GM13977 (cell line): ENCODE measurements at regions not wholly inside any gene's neighbourhood (a gene's known extent, or its start where the extent isn't known, plus 50 kb on each side); places are given as distances from the start of the nearest gene placed in this dataset.
A peak's percentile ranks its signal among the peaks of the same experiment; 100 is the strongest.

Experiments used
- DNase-seq: peaks from one replicate; pipeline ENCODE4 v3.0.0; 2012; ENCODE audit warnings: low spot score
- in situ Hi-C: fragments of 300-500 bp; cut with MboI; formaldehyde crosslinking; loops from one replicate; pipeline ENCODE4 v1.12.0; 2022; ENCODE audit warnings: low sequenced_read_pairs, low pct_unique_long_range_greater_than_20kb, mixed read lengths, inconsistent platforms; ENCODE audit not compliant: unreplicated experiment
- TF ChIP-seq, protein P1 (sequence below): IDR thresholded peaks from 2 replicates; pipeline ENCODE4 v1.5.1; 2012; ENCODE audit warnings: mild to moderate bottlenecking, control low read depth; ENCODE audit not compliant: insufficient read depth; ENCODE audit errors: extremely low read depth, missing control alignments

DNA sequence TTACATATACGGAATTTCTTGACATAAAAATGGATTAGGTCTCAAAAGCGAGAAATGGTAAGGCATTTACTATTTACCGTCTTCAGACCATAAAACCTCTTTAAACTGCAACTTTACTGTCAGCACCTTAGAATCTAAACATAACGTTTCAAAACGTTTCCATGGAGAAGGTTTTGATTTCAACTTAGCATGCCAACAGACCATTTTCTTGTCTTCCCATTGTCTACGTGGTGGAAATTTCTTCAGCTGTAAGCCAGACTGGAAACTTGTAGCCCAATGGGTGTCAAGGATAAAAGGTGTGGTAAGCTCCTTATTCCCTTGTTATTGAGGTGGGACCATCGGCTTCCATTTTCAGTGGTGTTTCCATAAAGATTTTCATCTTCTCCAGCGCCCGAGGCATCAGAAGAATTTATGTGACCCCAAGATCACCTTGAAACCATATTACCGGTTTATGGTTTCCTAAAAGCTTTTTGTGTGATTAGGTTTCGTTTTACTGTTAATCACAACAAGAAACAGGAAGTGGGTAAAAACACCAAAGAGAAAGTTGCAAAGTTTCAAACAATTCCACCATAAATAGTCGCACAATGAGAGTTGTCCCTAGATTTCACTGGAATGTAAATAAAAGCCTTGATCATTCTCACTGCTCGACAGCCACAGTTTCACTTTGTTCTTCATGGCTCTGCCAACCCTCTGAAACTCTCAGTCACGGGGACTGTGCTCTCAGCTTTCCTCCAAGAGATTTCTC lies 63.0 kb upstream of the CD2AP start:
- TF ChIP-seq, protein P1, sequence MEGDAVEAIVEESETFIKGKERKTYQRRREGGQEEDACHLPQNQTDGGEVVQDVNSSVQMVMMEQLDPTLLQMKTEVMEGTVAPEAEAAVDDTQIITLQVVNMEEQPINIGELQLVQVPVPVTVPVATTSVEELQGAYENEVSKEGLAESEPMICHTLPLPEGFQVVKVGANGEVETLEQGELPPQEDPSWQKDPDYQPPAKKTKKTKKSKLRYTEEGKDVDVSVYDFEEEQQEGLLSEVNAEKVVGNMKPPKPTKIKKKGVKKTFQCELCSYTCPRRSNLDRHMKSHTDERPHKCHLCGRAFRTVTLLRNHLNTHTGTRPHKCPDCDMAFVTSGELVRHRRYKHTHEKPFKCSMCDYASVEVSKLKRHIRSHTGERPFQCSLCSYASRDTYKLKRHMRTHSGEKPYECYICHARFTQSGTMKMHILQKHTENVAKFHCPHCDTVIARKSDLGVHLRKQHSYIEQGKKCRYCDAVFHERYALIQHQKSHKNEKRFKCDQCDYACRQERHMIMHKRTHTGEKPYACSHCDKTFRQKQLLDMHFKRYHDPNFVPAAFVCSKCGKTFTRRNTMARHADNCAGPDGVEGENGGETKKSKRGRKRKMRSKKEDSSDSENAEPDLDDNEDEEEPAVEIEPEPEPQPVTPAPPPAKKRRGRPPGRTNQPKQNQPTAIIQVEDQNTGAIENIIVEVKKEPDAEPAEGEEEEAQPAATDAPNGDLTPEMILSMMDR, result no peak
- peak; percentile 36 for DNase-seq
- in situ Hi-C loops, result loop anchor here (25.0 kb wide), 2 partner anchors 198 to 323 kb away; no protein-coding TSS in a partner anchor

- in situ Hi-C loops, result loop anchor here (25.0 kb wide), 2 partner anchors 196 to 321 kb away; no protein-coding TSS in a partner anchor
- no peak for DNase-seq
- TF ChIP-seq, protein P1, result no peak
Observed at GRCh38 chr6:47416396-47417345, 60.9 kb upstream of the CD2AP start.

- in situ Hi-C loops, result loop anchor here (25.0 kb wide), 2 partner anchors 193 to 318 kb away; no protein-coding TSS in a partner anchor
- TF ChIP-seq, protein P1, result no peak
- no peak for DNase-seq
Observed at GRCh38 chr6:47419621-47420020, 58.0 kb upstream of the CD2AP start.

- in situ Hi-C loops, result loop anchor here (25.0 kb wide), 2 partner anchors 192 to 317 kb away; no protein-coding TSS in a partner anchor
- TF ChIP-seq, protein P1, result no peak
- DNase-seq, result no peak
Observed at GRCh38 chr6:47420394-47421371, 56.9 kb upstream of the CD2AP start.

DNA sequence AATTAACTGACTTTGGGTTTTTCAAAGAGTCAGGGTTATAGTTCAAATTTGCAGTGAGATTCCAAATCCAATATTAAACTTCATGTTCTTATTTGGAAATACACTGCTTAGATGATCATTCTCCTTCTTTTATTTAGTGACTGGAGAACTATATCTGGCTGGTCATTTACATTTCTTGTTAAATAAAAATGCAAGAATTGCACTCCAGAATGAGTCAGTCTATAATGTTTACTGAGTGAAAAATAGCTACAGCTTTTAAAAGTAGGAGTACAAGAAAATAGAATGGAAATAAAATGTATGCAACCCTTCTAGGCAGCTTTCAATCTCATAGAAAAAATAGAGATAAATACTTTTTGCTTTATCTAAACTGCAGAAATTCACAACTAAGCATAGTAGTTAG lies 54.5 kb upstream of the CD2AP start:
- in situ Hi-C loops, result loop anchor here (25.0 kb wide), 2 partner anchors 189 to 314 kb away; no protein-coding TSS in a partner anchor
- no peak for DNase-seq
- TF ChIP-seq, protein P1, result no peak
